ENCODE measurements at regions not wholly inside any gene's neighbourhood (a gene's known extent, or its start where the extent isn't known, plus 50 kb on each side); places are given as distances from the start of the nearest gene placed in this dataset.

GRCh38 chr3:41112466-41112865 lies 86.8 kb upstream of the CTNNB1 start:
- Histone ChIP-seq H3K9ac (ENCODE audit: control insufficient read depth, extremely low read depth, insufficient read depth, low read length) (no peak overlapping the region), H3K4me2 (ENCODE audit: control insufficient read depth, extremely low read depth, insufficient read depth, low read depth, low read length) (no peak overlapping the region), H3K27me3 (ENCODE audit: control insufficient read depth, extremely low read depth, insufficient read depth, low read length) (no peaks in the 10 kb centered on the region), H4K20me1 (ENCODE audit: control insufficient read depth, extremely low read depth, insufficient read depth, low read length) (no peaks in the 10 kb centered on the region), H3K9me1 (ENCODE audit: control insufficient read depth, extremely low read depth, insufficient read depth, low read length) (no peaks in the 10 kb centered on the region), H2AFZ (ENCODE audit: control insufficient read depth, low read length) (no peak overlapping the region), H3K9me3 (ENCODE audit: control insufficient read depth, low read depth, low read length) (no peaks in the 10 kb centered on the region), H3K36me3 (ENCODE audit: control insufficient read depth in 2 of 2, extremely low read depth in 1 of 2, insufficient read depth in 2 of 2, low read length in 2 of 2) (no peaks in the 10 kb centered on the region), H3K79me2 (ENCODE audit: control insufficient read depth, insufficient read depth, low read length) (no peaks in the 10 kb centered on the region), H3K27ac (ENCODE audit: control insufficient read depth, insufficient read depth, low read length) (no peak overlapping the region), H3K4me1 (ENCODE audit: control insufficient read depth, extremely low read depth, insufficient read depth, low read length) (peaks cover 11% of the 10 kb centered on the region), H3K4me3 (ENCODE audit: control insufficient read depth in 2 of 3, extremely low read depth in 1 of 3, insufficient read depth in 2 of 3, low read depth in 1 of 3, low read length in 3 of 3) (no peak overlapping the region)
- dilution Hi-C loops (cut with MboI; ENCODE audit: extremely low pct_ligation_motif_present, low sequenced_read_pairs), result no loop called here
- FAIRE-seq, result no peak
- no peak for DNase-seq (ENCODE audit: low read depth, low spot score)
- TF ChIP-seq CTCF (optimal IDR thresholded peaks at IDR 0.05 in 1 of 3, IDR thresholded peaks at IDR 0.05 in 1 of 3, conservative IDR thresholded peaks at IDR 0.05 in 1 of 3; ENCODE audit: extremely low read depth in 1 of 3, insufficient read depth in 2 of 3, low read length in 3 of 3), result no peak
- TF ChIP-seq EZH2 (IDR thresholded peaks at IDR 0.05; ENCODE audit: low read length), result no peak

- Histone ChIP-seq H3K4me3 (ENCODE audit: control insufficient read depth in 2 of 3, extremely low read depth in 1 of 3, insufficient read depth in 2 of 3, low read depth in 1 of 3, low read length in 3 of 3) (no peak overlapping the region), H2AFZ (ENCODE audit: control insufficient read depth, low read length) (no peak overlapping the region), H3K9ac (ENCODE audit: control insufficient read depth, extremely low read depth, insufficient read depth, low read length) (no peak overlapping the region), H3K27ac (ENCODE audit: control insufficient read depth, insufficient read depth, low read length) (no peak overlapping the region), H3K27me3 (ENCODE audit: control insufficient read depth, extremely low read depth, insufficient read depth, low read length) (no peaks in the 10 kb centered on the region), H3K79me2 (ENCODE audit: control insufficient read depth, insufficient read depth, low read length) (no peaks in the 10 kb centered on the region), H3K9me3 (ENCODE audit: control insufficient read depth, low read depth, low read length) (no peaks in the 10 kb centered on the region), H3K9me1 (ENCODE audit: control insufficient read depth, extremely low read depth, insufficient read depth, low read length) (no peaks in the 10 kb centered on the region), H3K4me1 (ENCODE audit: control insufficient read depth, extremely low read depth, insufficient read depth, low read length) (peaks cover 18% of the 10 kb centered on the region), H3K4me2 (ENCODE audit: control insufficient read depth, extremely low read depth, insufficient read depth, low read depth, low read length) (no peak overlapping the region), H3K36me3 (ENCODE audit: control insufficient read depth in 2 of 2, extremely low read depth in 1 of 2, insufficient read depth in 2 of 2, low read length in 2 of 2) (no peaks in the 10 kb centered on the region), H4K20me1 (ENCODE audit: control insufficient read depth, extremely low read depth, insufficient read depth, low read length) (no peaks in the 10 kb centered on the region)
- FAIRE-seq (no peak), DNase-seq (ENCODE audit: low read depth, low spot score) (no peak)
- dilution Hi-C loops (cut with MboI; ENCODE audit: extremely low pct_ligation_motif_present, low sequenced_read_pairs), result no loop called here
- TF ChIP-seq EZH2 (IDR thresholded peaks at IDR 0.05; ENCODE audit: low read length) (no peak), CTCF (optimal IDR thresholded peaks at IDR 0.05 in 1 of 3, IDR thresholded peaks at IDR 0.05 in 1 of 3, conservative IDR thresholded peaks at IDR 0.05 in 1 of 3; ENCODE audit: extremely low read depth in 1 of 3, insufficient read depth in 2 of 3, low read length in 3 of 3) (no peak)
Measured at GRCh38 chr3:41115069-41115468, 84.2 kb upstream of the CTNNB1 start.

Measured in keratinocyte (primary cell).